ENCODE measurements at regions not wholly inside any gene's neighbourhood (a gene's known extent, or its start where the extent isn't known, plus 50 kb on each side); places are given as distances from the start of the nearest gene placed in this dataset.
"Not testable (repeated sequence)": the region's sequence is repeated elsewhere in the genome, so short reads cannot be mapped to it uniquely, and the experiment has no call there.

DNA sequence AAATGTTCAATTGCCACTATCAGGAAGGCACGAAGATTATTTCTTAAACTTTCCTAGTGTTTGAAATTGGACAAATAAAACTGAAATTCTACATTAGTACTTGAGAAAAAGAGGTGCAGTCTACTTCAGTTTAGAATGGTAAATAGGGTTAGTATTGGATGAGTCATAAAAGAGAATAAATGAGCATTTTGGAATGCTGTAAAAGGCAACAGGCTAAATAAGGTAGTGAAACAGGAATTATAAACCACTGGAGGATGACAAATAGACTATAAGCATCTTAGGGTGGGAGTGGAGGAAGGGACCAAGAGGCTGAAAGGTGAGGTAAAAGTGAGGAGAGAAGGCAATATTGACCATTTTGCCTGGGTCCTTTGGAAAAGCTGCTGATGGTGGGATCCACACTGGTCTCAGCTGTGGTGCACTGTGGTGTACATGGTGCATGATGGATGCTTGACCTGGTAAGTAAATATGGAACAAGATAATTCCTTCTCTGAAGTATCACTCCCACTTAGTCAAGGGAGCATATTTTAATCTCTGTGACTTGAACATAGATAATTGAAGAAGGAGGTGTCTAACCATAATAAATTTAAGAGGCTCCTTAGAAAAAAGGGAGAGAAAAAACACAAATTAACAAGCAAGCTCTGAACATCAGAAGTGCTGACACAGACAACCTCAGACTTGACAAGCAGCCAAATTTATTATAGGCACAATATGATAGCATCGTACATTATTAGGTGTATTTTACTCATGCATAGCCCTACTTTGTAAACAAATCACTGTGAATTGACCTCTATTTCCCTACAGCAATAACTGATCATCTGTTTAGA is 76.4 kb upstream of the SCIN start:
- Mint-ChIP-seq H3K4me3 (ENCODE audit: unreplicated experiment) (no peak overlapping the region), H3K27me3 (ENCODE audit: unreplicated experiment) (no peaks in the 10 kb centered on the region), H3K9me3 (ENCODE audit: unreplicated experiment) (peaks cover 5% of the 10 kb centered on the region), H3K4me1 (ENCODE audit: low read depth, unreplicated experiment) (peaks cover 7% of the 10 kb centered on the region), H3K27ac (ENCODE audit: unreplicated experiment) (no peak overlapping the region), H3K36me3 (ENCODE audit: unreplicated experiment) (no peaks in the 10 kb centered on the region)
- no peak for DNase-seq
- TF ChIP-seq, protein P1, sequence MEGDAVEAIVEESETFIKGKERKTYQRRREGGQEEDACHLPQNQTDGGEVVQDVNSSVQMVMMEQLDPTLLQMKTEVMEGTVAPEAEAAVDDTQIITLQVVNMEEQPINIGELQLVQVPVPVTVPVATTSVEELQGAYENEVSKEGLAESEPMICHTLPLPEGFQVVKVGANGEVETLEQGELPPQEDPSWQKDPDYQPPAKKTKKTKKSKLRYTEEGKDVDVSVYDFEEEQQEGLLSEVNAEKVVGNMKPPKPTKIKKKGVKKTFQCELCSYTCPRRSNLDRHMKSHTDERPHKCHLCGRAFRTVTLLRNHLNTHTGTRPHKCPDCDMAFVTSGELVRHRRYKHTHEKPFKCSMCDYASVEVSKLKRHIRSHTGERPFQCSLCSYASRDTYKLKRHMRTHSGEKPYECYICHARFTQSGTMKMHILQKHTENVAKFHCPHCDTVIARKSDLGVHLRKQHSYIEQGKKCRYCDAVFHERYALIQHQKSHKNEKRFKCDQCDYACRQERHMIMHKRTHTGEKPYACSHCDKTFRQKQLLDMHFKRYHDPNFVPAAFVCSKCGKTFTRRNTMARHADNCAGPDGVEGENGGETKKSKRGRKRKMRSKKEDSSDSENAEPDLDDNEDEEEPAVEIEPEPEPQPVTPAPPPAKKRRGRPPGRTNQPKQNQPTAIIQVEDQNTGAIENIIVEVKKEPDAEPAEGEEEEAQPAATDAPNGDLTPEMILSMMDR (IDR thresholded peaks at IDR 0.05; ENCODE audit: partially characterized antibody, unreplicated experiment), result no peak

DNA sequence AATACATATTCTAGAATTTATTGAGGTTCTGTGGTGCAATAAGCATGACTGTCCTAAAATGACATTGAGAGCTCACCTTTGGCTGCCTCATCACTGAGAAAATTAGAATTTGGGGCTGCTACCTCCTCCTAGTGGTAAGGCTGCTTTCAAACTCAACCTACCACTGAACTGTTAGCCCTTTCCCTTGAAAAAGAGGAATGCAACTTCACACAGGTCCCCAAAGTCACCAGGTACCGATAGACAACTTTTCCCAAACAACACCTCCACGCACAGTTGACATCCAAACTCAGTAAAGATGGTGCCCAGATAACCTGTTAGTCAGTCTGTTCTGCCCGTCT is 75.9 kb upstream of the SCIN start:
- no peak overlapping the region for H3K4me3 Mint-ChIP-seq (ENCODE audit: unreplicated experiment)
- TF ChIP-seq, protein P1 (IDR thresholded peaks at IDR 0.05; ENCODE audit: partially characterized antibody, unreplicated experiment), result no peak

DNA sequence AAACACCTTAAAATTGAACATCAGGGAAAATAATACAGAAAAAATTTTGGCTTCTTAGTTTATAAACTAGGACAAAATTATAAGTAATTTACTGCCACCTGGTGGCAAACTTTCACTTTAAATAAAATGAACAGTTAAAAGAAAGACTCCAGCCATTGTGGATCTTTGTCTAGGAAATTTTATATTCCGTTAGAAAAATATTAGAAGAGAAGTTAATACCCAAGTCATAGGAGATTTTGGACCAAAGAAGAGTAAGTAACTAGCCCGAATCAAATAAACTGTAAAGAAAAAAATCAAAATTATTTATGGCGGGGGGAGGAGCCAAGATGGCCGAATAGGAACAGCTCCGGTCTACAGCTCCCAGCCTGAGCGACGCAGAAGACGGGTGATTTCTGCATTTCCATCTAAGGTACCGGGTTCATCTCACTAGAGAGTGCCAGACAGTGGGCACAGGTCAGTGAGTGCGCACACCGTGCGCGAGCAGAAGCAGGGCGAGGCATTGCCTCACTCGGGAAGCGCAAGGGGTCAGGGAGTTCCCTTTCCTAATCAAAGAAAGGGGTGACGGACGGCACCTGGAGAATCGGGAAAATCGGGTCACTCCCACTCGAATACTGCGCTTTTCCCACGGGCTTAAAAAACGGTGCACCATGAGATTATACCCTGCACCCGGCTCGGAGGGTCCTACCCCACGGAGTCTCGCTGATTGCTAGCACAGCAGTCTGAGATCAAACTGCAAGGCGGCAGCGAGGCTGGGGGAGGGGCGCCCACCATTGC is 73.4 kb upstream of the SCIN start:
- not testable (repeated sequence) for DNase-seq; H3K36me3 Mint-ChIP-seq (ENCODE audit: unreplicated experiment); H3K4me1 Mint-ChIP-seq (ENCODE audit: low read depth, unreplicated experiment); H3K27me3 Mint-ChIP-seq (ENCODE audit: unreplicated experiment); H3K9me3 Mint-ChIP-seq (ENCODE audit: unreplicated experiment)
- peak overlapping the region; percentile 58 for H3K4me3 Mint-ChIP-seq (ENCODE audit: unreplicated experiment)
- peak overlapping the region; percentile 62 for H3K27ac Mint-ChIP-seq (ENCODE audit: unreplicated experiment)
- TF ChIP-seq, protein P1 (IDR thresholded peaks at IDR 0.05; ENCODE audit: partially characterized antibody, unreplicated experiment), result peak; percentile 80

More for the DNA sequence above, 75.9 kb upstream of the SCIN start:
- DNase-seq, result no peak
- Mint-ChIP-seq H3K4me1 (ENCODE audit: low read depth, unreplicated experiment) (peaks cover 4% of the 10 kb centered on the region), H3K27me3 (ENCODE audit: unreplicated experiment) (no peaks in the 10 kb centered on the region), H3K36me3 (ENCODE audit: unreplicated experiment) (no peaks in the 10 kb centered on the region), H3K27ac (ENCODE audit: unreplicated experiment) (no peak overlapping the region), H3K9me3 (ENCODE audit: unreplicated experiment) (peaks cover 6% of the 10 kb centered on the region)

DNA sequence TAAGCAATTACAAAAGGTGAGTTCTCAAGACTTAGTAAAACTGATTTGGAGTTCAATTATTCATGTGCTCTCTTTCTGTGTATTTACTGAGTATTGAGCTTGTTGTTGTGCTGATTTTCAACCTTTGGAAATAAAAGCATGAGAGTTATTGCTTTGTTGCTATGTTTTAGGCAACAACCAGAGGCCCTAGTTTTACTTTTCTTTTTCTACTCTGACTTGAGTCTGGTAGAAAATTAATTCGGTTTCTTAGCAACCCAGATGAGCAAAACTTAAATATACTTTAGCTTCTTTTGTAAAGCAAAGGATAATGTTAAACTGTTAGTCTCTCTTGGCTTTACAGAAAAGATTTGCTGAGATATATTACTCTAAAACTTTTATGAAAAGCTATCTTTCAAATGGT is 66.4 kb upstream of the SCIN start:
- TF ChIP-seq, protein P1 (IDR thresholded peaks at IDR 0.05; ENCODE audit: partially characterized antibody, unreplicated experiment), result no peak
- peaks cover under 1% of the 10 kb centered on the region for H3K9me3 Mint-ChIP-seq (ENCODE audit: unreplicated experiment)
- no peaks in the 10 kb centered on the region for H3K36me3 Mint-ChIP-seq (ENCODE audit: unreplicated experiment)
- no peak overlapping the region for H3K4me3 Mint-ChIP-seq (ENCODE audit: unreplicated experiment)
- no peaks in the 10 kb centered on the region for H3K4me1 Mint-ChIP-seq (ENCODE audit: low read depth, unreplicated experiment)
- no peak overlapping the region for H3K27ac Mint-ChIP-seq (ENCODE audit: unreplicated experiment)
- no peaks in the 10 kb centered on the region for H3K27me3 Mint-ChIP-seq (ENCODE audit: unreplicated experiment)
- no peak for DNase-seq

DNA sequence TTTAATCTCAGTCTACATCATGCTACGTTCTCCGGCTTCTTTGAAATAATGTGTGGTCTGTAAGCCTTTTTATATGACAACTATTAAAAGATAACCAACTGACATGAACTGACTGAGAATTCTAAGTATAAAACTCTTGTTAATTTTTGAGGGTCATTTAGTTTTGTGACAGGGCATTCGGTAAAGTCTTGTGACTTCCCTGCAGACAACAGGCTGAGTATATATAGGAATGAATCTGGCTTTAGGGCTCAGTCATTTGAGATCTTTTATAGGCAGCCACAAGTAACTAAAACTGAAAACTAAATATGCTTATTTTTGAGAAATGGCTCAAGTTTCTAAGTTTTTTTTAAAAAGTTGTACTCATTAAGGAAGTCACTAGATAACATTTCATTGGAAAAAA is 62.5 kb upstream of the SCIN start:
- Mint-ChIP-seq H3K36me3 (ENCODE audit: unreplicated experiment) (no peaks in the 10 kb centered on the region), H3K9me3 (ENCODE audit: unreplicated experiment) (no peaks in the 10 kb centered on the region), H3K4me1 (ENCODE audit: low read depth, unreplicated experiment) (no peaks in the 10 kb centered on the region), H3K27ac (ENCODE audit: unreplicated experiment) (no peak overlapping the region), H3K27me3 (ENCODE audit: unreplicated experiment) (no peaks in the 10 kb centered on the region), H3K4me3 (ENCODE audit: unreplicated experiment) (no peak overlapping the region)
- no peak for DNase-seq
- TF ChIP-seq, protein P1 (IDR thresholded peaks at IDR 0.05; ENCODE audit: partially characterized antibody, unreplicated experiment), result no peak
